Stimulated activated CD8-positive, alpha-beta memory T cell treated with anti-CD3 and anti-CD28 coated beads, Interleukin-4, amount 100 ng/mL, for 24 hours (primary cell): ENCODE measurements at regions not wholly inside any gene's neighbourhood (a gene's known extent, or its start where the extent isn't known, plus 50 kb on each side); places are given as distances from the start of the nearest gene placed in this dataset.
"Not testable (repeated sequence)": the region's sequence is repeated elsewhere in the genome, so short reads cannot be mapped to it uniquely, and the experiment has no call there.

Source experiments
- DNase-seq: peaks from one replicate; pipeline ENCODE4 v3.0.0-alpha.2; 2020; ENCODE audit warnings: low read depth

DNA sequence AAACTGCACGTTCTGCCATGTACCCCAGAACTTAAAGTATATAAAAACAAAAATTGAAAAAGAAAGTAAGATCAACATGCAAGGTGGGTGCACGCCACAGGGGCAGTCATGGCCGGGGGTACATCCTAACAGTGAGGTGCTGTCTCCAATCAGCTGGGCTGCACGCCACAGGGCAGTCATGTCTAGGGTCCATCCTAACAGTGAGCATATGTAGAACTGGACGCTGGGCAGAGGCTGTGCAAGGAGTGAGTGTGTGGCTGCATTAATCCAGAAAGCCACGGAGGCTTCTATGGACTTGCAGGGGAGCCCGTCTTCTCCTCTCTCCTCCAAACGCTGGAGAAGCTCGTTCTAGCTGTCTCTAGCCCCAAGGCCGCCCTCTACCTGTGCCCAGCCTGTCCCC lies 1105.0 kb downstream of the BRD1 start:
- DNase-seq = no peak

DNA sequence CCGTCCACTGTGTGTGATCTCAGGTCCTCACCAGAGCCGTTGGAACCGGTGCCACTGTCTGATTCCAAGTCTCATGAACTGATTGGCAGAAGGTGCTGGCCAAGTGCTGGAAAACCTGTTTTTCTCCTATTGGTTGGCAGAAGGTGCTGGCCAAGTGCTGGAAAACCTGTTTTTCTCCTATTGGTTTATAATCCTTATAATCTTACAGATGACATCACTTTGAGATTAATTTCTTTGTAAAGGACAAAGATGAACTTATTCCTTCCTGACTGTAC lies 1106.3 kb downstream of the BRD1 start:
- DNase-seq = no peak

DNA sequence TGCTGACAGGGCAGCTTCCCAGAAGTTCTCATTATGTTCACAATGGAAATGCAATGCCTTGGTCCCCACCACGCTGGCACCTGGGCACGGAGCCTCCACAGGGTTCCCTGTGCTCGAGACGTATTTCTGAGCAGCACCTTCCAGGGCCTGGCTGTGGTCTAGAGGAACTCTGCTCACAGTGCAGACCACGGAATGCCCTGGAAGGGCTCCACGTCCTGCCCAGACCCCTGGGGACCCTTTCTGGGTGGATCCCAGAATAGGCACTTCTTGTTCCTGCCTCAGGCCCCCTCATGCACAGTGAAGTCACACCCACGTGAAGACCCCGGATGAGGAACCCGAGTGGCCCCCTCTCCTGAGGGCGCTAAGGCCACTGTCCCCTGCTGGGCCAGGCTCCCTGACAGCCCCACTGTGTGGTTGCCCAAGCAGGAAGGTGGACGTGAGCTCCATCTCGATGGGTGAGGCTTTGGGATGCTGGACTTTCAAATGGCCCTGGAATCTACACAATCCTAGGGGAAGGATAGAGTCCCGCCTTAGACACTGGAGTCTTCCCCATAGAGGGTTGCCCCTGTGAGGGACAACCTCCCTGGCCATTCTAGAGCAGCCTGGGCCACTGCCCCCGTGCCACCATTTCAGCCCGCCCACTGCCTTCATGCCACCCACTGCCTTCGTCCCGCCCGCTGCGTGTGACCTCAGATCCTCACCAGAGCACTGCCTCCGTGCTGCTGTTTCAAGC lies 1106.8 kb downstream of the BRD1 start:
- DNase-seq = no peak

DNA sequence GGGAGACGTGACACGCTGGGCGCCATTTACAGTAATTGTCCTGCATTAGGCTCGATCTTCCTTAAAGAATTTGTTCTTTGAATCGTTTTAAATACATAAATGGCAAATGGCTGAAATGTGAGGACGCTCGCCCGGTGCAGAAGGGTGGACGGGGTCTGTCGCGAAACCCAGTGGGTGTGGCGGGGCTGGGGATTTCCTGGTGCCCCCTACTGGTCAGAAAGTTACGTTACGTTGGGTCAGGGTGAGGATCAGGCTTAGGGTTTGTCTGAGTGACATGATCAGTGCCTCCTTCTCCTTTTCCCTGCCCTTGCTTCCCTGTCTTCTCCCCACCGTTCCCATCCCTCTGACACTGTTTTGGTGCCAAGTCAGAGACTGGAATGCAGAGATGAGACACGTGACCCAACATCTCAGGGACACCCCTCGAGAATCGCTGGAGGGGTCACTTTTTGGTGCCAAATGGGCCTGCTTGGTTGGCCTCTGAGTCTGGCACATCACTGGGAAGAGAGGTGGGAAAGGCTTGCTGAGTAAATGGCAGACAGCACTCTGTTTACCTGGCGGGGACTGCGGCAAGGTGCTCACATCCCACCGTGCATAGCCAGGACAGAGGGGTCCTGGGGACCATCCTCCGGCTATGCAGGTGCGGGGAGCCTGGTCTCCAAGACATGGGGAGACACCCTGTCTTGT lies 1107.6 kb downstream of the BRD1 start:
- DNase-seq = no peak

DNA sequence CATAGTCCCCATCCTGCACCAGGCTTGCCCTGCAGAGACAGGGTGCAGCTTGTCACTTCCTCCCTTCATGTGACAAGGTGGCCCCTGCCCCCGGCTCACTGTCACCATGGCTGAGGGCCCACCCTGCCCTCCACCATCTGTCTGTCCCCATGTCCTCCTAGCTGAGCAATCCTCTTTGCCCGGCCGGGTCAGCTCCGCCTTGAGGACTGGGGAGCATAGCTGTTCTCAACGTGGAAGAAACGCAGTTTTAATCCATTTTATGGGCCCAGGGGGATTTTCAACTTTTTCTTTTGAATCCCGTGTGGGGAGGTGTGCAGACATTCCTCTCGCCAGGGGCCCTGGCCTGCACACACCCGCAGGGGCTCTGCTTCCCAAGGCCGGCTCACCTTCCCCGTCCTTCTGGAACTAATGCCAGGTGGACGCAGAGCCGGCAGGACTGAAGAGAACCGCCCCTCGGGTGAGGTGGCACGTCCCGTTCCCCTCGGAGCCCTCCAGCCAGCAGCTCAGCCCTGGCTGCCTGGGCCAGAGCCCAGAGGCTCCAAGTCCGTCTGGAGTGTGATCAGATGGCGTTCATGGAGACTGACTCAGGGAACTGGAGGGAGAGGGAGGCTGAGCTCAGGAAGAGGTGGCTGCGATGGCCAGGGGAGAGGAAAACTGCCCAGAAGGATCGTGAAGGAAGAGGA lies 1108.7 kb downstream of the BRD1 start:
- DNase-seq = no peak

DNA sequence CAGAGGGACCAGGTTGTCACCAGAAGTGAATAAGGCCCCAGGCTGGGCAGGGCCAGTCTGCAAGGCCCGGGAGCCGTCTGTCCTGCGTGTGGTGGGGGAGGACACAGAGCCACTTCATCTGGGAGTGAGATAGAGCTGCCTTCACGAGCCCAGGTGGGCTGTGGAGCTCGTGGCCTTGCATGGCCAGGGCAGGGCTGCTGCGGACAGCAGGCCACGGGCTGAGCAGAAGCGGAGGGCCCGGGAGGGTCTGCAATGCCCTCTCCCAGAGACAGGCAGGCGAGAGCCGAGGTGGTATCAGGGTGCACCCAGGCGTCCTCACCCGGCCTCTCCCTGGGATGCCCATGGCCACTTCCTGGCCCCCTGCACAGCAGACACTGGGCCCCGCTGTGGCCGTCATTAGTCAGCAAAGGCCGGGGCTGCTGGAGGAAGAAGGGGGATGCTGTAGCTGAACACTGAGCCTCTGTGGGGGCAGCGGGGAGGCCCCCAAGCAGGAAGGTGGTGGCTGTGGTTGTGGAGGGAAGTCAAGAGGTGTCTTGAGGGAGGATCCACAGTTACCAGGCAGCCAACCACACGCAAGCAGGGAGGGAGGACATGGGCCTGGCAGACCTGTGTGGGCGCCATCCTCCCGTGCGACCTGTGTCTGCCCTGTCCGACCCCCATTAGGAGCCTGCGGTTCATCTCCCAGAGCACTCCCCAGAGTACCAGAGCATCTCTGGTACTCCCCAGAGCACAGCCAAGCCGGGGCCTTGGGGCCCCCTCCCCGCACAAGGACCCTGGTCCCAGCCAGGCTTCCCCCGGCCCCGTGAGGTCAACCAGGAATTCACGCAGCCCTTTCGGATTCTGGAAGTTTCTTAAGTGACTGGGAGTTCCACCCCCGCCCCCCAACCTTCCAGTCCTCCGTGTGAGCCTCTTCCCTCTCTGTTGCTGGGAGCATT lies 1109.5 kb downstream of the BRD1 start:
- DNase-seq = no peak

DNA sequence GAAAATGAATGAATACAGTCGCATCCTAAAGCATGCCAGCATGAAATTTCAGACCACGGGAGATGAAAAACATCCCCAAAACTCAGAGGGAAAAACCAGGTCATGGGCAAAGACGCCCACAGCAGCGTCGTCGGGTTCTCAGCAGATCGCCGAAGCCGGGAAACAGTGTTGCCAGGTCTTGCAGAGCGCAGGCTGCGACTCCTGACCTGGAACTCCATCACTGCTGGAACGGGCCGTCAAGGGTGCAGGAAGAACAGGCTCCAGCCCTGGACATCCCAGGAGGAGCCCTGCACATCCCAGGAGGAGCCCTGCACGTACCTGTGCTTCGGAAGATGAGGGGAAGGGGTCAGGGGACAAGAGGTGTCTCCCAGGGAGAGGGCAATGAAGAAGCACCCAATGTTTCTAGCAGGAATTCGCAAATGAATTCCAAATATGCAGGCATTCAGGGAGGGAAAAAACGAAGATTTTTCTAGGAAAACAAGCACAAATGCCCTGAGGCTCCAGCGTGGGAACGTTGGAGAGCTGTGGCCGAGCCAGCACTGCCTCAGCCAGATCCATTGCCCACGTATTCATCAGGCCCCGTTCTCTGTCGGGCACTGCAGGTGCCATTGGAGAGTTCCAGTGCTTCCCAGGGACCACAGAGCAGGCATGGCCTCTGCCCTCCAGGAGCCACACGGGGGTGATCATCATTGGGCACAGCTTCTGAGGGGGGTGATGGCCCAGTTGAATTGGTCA lies 1110.4 kb downstream of the BRD1 start:
- no peak for DNase-seq

DNA sequence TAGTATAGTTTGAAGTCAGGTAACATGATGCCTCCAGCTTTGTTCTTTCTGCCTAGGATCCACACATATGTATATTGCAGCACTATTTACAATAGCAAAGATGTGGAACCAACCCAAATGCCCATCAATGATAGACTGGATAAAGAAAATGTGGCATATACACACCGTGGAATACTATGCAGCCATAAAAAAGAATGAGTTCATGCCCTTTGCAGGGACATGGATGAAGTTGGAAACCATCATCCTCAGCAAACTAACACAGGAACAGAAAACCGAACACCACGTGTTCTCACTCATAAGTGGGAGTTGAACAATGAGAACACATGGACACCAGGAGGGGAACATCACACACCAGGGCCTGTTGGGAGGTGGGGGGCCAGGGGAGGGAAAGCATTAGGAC lies 1111.5 kb downstream of the BRD1 start:
- not testable (repeated sequence) for DNase-seq

DNA sequence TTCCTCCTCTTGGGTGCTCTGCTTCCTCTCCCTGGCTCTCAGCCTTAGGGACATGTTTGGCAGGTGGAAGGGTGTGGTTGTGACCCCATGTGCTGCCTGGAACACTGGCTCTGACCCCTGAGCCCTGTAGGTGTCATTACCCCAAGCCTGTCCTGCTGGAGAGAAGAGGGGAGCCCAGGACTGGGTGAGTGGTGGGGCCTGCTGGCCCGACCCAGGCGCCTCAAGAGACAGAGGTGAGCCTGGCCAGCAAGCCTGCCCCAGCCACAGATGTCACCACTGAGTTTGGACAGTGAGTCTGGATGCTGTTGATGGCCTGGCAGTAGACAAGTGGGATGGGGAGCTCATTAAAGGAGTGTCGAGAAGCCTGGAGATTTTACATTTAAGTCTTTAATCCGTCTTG lies 1112.2 kb downstream of the BRD1 start:
- DNase-seq = no peak

DNA sequence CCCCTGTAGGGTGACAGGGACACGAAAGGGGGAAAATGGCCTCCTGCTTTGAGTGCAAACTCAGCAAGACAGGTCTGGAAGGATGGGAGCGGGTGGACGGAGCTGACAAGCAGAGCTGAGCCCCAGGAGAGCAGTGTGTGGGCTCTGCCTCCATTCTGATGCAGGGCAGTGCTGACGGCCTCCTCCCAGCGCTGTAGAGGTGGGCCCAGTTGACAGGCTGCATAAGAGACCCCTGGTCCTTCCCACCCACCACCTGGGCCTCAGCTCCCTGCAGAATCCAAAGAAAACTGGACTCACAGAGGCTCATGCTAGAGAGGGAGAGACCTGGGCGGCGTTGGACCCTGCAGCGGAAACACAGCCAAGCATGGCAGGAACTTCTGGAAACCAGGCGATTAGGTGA lies 1113.4 kb downstream of the BRD1 start:
- DNase-seq = no peak

DNA sequence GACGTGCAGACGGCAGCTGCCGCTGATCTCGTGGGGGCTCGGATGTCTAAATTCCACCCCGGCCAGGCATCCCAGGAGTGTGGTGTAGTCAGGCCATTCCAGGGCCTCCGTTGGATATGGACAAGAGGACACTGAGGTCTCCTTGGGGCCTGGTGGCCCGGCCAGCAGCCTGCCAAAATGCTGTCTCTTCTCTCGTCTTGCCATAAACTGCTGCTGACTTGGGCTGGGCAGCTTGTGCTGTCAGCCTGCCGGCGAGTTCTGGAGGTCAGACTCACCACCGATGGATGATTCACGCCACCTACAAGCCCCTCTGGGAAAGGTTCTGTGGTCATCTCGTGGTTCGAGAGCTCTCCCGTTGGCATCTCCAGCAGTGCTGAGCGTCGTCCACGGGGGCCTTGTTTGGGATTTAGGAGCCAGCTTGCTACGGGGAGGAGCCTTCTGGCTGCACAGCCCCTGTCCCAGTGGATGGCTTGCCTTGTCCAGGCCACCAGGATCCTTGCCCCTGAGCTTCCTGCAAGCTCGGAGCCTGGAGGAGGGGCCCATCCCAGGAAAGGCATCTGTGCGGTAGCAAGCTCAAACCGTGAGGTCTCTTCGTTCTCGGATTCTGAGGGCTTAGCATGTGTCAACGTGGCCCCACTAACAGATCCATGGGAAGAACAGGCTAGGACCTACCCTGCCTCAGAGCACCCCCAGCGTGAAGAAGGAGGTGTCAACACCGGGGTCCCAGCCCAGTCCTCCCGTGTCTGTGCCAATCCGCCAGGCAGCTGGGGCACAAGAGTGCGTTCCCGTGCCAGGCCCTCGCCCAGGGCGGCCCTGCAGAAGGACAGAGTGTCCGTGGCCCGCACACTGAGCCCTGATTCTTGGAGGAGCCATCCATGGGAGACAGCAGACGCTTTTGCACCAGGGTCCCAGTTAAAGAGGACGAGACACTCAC lies 1114.1 kb downstream of the BRD1 start:
- DNase-seq = no peak

DNA sequence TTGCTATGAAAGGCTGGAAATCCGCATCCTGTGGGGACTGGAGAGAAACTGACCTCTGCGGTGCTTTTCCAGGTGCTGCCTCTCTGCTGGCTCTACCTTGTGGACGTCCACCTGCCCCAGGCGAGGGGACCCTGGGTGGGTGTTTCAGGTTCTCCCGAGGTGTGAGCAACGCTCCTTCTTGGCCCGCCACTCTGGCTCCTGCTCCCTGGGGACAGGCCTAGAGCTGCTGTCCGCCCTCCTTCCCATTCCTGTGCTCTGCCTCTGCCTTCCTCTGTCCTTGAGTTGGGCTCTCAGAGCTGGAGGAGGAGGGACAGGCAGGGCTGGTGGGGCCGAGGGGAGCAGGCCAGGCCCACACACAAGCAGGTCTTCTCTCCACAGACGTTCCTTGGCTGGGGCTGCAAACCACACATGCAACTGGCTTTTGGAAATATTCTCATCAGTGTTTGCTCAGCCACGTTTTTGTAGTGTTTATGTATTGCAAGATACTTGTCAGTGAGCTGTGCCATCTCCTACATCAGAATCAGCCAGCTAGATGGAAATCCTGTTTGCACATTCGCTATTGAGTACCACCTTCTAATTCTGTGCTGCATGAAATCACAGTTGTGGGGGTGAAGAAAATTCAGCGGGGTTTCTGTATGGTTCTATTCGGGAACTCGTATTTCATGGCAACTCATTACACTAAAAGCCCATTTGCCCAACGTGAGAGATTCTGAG lies 1115.0 kb downstream of the BRD1 start:
- no peak for DNase-seq

DNA sequence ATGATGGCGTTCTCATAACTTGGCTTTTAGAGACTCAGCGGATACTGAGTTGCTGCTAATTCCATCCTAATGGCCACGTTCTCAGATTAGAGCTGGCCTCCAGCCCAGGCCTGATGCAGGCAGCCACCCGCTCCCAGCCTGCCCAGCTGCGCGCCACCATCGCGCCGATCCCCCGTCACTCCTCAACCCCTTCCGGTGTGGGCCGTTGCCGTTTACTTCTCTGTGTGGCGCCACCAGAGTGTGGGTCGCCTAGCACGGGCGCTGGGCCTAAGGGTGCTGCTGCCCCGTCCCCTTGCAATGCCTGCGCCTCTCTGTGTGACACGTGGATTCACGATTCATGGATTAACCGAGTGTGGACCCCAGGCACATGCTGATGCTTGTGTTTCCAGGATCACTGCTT lies 1116.0 kb downstream of the BRD1 start:
- no peak for DNase-seq

DNA sequence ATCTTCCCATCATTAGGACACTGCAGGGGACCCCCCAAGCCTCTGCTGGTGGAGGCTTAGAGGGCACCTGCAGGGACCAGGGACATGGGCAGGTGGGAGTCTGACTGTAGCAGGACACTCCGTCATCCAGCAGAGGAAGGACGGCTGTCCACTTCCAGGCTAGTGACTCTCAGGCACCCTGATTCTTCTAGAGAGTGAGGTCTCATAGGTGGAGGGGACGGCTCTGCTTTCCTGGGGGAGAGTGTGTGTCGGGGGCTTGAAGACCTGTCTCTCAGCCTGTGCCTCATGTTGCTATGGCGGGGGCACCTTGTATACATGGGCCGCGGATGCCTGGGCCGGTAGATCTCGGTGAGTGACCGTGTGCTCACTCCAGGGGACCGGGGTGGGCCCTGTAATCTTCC lies 1116.6 kb downstream of the BRD1 start:
- DNase-seq = no peak

DNA sequence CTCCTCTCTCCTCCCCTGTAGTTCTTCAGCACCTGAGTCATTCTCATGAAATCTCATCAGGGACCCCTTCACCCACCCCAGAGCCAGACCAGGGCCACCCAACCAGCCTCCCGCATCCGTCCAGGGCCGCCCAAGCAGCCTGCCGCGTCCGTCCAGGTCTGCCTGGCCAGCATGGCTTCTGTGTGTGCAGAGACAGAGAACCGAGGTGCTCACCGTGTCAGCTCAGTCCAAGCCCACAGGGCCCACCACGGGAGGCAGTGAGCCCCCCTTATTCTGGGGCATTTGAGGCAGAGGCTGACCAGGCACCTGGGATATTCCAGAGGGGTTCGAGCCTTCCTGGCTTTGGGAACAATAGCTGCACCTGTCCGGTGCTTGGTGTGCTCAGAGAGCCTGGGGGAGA lies 1117.3 kb downstream of the BRD1 start:
- DNase-seq = no peak

DNA sequence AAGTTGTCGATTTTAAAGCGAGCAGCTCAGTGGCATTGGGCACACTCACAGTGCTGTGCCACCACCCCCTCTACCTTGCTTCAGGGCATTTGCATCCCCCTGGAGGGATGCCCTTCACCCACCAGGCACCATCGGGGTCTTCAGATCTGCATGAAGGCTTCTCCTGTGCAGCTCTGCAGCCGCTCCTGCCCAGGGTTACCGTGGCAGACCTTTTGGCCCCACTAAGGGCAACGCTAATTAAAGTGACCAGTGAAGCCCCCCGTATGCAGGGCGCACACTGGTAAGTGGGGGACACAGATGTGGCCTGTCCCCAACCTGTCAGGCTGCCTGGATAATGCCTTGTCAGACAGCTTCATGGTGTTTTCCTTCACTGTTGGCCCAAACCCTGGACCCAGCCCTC lies 1117.7 kb downstream of the BRD1 start:
- no peak for DNase-seq

DNA sequence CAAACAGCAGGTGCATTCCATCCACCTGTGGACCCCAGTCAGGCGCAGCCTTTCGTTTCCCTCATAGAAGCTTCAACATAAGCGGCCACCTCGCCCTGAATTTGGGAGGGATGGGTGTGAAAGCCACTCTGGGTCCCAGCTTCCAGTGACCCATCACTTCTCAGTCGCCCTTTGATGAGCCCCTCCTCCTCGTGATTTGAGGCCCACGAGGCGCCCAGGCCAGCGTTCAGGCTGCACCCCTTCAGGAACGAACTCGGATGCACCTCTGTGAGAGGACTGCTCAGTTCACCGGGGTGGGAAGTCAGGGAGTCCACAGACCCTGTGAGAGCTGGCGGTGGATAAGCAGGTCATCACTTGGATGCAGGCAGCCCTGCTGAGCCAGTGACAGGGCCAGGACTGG lies 1118.2 kb downstream of the BRD1 start:
- no peak for DNase-seq

DNA sequence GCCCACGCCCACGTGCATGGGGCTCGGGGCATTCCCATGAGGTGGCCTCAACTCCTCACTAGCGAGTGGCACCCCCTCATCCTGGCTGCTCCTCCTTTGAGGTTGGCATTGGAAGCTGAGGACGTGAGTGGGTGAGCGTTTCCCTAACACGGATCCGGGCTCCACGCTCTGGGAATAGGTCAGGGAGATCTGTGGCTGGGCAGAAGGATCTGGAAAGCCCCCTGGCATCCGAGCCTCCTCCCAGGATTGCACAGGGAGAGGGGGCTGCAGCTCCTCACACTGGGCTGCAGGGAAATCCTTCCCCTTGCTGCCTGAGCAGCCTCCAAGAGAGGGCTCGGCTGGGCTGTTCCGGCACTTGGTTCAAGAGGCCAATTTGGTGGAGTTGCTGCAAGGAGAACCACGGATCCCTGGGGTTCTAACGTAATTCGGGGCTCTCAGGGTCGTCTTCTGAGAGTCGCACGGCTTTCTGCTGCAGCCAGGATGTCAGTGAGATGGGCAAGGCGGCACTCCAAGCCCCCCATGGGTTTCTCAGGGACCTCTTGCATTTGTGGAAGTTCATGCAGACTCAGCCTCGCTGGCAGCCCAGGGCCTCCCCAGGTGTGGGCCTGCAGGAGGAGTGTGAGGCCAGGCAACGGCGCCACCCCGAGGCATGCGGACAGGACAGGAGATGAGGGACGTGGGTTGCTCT lies 1119.0 kb downstream of the BRD1 start:
- DNase-seq = no peak

DNA sequence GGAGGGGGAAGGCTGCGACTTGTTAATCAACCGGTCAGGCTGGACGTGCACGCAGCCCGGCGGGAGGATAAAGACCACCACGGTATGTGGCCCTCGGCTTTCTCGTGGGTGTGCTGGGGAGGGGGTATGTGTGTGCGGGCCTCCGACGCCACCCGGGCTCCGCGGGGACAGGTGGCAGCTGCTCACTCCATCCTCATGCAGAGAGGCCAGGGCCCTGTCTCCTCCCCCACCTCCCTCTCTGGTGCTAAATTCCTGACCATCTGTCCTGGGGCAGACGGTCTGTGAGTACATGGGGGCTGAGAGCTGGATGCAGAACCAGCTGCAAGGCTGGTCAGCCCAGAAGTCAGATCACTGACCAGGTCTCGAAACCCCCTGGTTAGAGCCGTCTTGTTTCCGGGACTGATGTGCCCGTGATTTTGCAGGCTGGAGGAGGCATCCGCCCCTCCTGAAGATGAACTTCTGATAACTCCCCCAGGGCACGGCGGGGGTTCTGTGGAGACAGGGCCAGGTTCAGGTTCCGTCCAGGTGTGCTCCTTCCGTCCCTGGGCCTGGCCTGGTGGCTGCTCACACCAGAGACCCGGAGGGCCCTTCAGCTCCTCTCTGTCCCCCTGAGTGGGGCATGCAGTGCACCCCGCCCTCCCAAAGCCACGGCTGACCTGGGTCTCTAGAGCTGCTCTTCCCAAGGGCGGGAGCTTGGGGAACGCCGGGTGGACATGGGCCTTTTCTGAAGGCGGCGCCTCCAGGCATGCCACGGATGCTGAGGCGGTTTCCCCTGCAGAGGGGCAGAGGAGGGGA lies 1119.7 kb downstream of the BRD1 start:
- no peak for DNase-seq
